Stimulated activated CD4-positive, alpha-beta T cell treated with anti-CD3 and anti-CD28 coated beads, Interleukin-12 subunit alpha, Interleukin-12 subunit beta, amount 100 ng/mL, for 24 hours (primary cell): ENCODE measurements at regions not wholly inside any gene's neighbourhood (a gene's known extent, or its start where the extent isn't known, plus 50 kb on each side); places are given as distances from the start of the nearest gene placed in this dataset.
"Not testable (repeated sequence)": the region's sequence is repeated elsewhere in the genome, so short reads cannot be mapped to it uniquely, and the experiment has no call there.

Source experiments
- DNase-seq, 2 experiments: peaks; one replicate each; pipeline ENCODE4 v3.0.0-alpha.2; 2020; ENCODE audit warnings: low read depth in 2 of 2

DNA sequence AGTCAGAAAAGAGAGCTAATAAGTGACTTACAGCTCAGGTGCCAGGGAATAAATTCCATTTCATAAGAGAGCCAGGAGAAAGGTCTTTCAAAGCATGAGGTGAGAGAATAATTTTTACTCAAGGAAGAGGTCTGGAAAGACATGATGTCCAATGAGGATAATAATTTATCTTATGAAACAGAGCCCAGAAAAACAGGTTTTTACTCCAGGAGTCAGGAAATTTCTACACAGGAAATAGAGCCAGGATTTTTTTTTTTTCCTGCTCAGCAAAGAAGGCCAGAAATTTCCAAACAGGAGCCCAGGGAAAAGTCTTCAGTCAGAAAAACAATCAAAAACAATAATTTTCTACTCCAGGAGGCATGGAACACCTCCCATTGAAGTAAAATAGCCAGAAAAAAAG lies 1185.7 kb upstream of the TSPY4 start:
- no peak for DNase-seq

DNA sequence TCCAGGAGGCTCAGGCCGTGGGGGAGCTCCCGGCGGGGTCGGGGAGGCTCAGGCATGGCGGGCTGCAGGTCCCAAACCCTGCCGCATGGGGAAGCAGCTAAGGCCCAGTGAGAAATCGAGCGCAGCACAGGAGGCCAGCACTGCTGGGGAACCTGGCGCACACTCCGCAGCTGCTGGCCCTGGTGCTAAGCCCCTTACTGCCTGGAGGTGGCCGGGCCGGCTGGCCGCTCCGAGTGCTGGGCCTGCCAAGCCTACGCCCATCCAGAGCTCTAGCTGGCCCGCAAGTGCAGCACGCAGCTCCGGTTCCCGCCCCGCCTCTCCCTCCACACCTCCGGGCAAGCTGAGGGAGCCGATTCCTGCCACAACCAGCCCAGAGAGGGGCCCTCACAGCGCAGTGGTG lies 1208.7 kb upstream of the TSPY4 start:
- DNase-seq: no peak

DNA sequence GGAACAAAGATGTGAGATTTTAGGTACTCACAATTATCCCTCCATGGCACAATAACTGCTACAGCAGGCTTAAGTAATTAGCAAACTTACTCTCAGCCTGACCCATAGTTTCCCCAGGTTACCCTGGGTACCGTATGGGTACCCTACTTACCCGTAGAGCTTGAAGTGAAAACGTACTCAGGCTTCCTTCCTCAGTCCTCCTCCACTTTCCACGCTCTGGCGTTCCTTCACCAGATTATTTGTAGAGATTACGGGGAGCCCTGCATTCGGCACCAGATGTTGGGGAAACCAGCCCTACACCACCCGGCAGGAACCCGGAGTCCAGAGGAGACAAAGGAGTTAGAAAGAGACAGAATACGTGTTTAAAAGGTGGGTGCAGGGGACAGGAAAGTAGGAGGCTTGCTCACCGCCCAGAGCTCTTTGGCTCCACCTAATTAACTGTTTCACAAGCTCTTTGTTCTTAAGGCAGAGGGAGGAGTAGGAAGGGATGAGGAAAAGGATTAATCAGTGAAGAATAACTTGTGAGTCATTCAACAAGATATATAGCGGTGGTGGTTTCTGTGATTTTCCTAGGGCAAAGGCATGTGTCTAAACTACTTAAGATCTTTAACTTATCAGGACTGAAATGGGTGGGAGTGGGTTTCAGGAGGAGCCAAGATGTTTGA lies 1211.2 kb upstream of the TSPY4 start:
- no peak for DNase-seq

DNA sequence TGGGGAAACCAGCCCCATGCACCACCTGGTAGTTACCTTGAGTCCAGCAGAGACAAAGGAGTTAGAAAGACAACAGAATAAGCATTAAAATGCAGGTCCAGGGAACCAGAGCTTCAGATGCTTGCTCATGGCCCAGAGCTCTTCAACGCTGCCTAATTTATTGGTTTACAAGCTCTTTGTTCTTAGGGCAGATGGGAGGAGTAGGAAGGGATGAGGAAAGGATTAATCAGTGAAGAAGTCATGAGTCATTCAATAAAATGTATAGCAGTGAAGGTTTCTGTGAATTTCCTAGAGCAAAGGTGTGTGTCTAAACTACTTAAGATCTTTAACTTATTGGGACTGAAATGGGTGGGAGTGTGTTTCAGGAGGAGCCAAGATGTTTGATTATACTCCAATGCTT lies 1210.3 kb upstream of the AMELY start:
- no peak for DNase-seq

DNA sequence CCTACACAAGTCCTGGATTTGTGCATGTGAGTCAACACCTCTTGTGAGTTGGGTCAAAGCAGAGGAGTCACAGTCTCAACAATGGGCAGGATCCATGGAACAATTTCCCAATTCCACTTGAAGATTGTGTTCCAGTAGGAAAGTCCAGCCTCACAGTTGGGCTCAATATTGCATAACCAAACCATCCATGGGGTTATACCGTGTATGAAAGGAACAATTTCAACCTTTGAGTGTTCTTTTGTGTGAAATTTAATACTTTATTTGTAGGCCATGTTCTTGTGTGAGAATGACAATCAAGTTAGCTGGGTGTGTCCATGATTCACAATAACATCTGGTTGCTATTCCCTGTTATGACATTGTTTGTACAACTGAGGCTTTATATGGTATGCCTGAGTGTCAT lies 1182.9 kb upstream of the AMELY start:
- no peak for DNase-seq

DNA sequence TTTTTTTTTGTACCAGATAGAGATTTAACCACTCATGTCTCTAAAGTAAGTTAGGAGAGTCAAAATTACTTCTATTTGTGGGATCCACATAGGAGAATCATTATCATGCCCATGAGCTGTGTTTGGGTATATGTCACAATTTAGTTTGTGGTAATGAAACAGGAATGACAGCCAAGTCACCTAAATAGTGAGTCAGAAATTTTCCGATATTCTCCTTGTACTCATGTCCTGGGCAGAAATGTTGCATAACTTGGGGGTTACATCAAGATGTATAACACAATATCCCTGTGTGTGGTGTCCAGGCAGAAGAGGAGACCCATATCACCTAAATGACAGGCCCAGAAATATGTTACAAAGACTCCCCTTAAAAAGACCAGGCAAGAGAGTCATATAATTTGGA lies 1181.4 kb upstream of the AMELY start:
- DNase-seq: no peak

DNA sequence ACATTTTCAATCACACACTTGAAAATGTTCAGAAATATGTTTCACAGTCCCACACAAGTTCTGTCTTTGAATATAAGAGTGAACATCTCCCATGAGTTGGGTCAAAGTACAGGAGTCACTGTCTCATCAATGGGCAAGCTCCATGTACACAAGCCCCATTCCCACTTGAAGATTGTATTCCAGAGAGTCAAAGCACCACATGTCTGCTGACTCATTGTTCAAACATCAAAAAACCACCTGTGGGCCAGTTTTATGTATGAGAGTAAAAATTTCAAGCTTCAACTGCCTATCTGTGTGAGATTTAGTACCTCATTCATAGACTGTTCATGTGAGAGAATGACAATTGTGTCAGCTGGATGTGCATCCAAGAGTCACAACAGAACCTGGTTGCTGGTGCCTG lies 1174.4 kb upstream of the AMELY start:
- no peak for DNase-seq

DNA sequence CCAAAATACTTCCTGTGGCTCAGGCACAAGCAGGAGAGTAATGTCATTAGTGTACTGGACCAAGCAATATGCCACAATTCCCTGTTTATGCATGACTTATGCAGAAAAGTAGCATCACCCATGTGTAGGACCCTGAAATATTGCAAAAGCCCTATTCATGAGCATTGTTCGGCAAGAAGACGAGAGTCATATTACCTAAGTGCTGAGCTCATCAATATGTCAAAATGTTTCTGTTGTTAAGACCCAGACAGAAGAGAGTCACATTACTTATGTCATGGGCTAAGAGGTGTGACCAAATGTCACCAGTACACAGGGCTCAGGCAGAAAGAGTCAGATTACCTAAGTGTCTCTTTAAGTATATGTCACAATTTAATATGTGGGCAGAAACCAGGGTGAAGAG lies 1172.6 kb upstream of the AMELY start:
- DNase-seq: no peak

DNA sequence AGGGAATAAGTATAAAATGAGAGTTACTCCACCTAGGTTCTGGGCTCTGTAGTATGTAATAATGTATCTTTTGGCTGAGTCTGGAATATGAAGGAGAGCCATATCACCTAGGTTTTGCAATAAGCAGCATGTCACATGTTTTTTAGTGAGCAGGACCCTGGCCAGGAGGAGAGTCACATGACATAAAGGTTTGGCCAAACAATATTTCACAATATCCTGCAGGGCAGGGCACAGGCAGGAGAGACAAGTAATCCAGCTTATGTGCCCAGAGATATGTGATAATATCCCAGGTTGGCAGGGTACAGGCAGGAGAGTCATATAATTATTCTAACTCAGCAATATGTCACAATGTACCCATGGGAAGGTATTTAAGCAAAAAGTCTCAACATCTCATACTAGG lies 1169.6 kb upstream of the AMELY start:
- no peak for DNase-seq

DNA sequence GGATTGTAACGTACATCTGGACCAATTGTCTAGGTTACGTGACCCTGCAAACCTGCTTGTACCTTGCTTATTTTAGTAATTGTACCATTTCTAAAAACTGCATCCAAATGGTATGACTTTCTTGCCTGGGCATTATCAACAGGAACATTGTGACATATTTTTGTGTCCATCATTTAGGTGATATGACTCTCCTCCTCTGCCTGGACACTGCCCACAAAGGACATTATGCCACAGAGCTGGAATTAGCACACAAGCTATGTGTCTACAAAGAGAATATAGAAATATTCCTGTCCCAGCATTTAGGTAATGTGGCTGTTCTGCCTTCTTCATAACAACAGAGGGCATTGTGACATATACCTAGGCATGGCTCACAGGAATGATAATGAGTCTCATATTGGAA lies 1153.7 kb upstream of the AMELY start:
- no peak for DNase-seq

DNA sequence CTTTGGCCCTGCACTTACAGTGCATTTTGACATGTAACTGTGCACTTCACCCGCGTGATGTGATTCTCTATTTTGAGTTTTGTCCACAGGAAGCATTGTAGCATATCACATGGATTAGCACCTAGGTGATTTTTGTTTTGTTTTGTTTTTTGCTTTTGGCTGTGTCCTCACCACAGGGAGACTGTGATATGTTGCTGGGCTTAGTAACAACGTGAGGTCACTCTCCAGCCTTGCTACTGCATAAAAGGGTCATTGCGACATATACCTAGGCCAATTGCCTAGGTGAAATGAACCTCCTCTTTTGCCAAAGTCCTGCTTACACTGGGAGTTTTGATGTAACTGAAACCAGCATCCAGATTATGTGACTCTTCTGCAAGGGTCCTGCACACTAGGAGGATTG lies 1152.9 kb upstream of the AMELY start:
- DNase-seq: no peak

DNA sequence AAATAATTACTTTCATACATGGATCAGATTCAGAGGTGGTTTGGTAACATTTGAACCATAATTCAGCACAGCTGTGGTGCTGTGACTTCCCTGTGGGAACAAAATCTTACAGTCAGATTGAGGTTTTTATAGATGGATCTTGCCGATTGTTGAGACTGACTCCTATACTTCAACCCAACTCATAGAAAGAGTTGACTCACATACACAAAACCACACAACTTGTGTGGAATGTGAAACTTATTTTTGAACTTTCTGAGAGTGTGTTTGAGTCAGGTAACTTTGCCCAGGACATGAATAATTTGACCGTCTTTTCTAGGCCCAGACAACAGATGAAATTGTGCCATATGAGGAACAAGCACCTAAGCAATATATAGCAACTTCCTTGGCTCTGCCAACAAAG lies 1152.4 kb upstream of the AMELY start:
- DNase-seq: no peak

DNA sequence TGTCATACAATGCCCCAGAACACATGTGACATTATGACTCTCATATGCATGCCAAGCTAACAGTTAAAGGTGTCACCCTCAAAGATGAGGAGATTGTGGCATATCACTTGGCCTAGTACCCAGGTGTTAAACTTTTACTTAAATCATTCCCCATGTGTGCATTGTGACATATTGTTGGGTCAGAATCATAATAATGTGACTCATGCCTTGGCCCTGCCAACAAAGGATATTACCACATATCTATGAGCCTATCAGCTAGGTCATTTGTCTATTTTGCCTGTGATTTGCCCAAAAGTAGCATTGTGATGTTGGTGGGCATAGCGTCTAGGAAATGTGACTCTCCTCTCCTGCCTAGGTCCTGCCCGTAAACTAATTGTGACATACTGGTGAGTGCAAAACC lies 1147.1 kb upstream of the AMELY start:
- no peak for DNase-seq

DNA sequence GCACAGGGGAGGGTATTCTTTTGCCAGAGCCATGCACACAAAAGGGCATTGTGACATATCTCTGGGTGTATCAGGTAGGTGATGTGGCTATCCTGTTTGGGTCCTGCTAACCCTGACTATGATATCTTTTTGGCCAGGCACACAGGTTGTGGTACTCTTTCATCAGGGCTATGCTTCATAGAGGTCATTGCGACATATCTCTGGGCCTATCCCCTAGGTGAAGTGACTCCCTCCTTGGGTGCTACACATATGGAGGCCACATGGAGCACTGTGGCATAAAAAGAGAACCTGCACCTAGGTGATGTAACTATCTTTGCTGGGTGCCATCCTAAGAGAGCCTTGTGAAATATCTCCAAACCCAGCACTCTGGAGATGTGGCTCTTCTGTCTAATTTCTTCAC lies 1139.8 kb upstream of the AMELY start:
- no peak for DNase-seq

DNA sequence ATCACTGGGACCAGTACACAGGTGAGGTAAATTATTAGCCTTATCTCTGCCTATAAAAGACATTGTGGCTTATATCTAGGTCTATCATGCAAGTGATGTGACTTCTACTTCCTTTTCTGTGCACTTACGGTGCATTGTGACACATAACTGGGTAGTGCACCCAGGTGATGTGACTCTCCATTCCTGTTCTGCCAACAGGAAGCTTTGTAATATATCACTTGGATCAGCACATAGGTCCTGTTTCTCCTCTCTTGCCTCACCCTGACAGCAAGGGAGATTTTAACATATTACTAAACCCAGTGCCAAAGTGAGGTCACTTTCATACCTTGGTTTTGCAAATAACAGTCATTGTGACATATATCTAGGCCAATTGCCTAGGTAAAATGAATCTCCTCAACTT lies 1129.7 kb upstream of the AMELY start:
- DNase-seq: no peak

DNA sequence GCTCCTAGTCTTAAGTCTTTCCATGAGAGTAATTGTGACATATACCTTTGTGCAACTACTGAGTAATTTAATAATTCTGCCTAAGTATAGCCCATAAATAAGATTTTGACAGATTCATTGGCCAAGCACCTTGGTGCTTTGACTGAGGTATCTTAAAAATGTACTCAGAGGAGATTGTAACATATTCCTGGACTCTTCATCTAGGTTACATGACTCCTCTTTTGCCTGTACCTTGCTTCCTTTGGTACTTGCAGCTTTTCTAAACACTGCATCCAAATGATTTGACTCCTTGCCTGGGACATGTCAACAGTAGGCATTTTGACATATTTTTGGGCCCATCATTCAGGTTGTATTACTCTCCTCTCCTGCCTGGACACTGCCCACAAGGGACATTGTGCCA lies 1125.0 kb upstream of the AMELY start:
- no peak for DNase-seq

DNA sequence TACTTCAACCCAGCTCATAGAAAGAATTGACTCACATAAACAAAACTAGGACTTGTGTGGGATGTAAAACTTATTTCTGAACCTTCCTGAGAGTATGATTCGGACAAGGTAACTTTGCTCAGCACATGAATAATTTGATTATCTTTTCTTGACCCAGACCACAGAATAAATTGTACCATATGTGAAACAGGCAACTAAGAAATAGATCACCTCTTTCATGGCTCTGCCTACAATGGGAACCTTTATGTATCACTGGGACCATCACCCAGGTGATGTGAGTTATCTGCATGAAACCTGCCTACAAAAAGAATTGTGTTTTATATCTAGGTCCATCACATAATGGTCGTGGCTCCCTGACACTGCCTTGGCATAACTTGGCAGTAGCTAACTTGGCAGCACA lies 1124.1 kb upstream of the AMELY start:
- DNase-seq: no peak

DNA sequence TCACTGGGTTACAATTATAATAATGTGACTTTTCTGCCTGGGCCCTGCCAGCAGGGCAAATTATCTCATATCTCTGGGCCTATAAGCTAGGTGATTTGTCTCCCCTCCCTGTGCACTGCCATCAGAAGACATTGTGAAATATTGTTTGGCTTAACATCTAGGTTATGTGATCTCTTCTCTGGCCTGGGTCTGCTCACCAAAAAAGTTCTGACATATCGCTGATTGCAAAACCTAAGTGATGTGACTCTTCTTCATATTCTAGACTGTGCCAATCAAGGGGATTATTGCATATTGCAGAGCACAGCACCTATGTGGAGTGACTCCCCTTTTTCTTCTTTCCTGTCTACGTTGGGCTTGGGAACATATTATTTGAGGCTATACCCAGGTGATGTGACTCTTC lies 1123.1 kb upstream of the AMELY start:
- DNase-seq: no peak

DNA sequence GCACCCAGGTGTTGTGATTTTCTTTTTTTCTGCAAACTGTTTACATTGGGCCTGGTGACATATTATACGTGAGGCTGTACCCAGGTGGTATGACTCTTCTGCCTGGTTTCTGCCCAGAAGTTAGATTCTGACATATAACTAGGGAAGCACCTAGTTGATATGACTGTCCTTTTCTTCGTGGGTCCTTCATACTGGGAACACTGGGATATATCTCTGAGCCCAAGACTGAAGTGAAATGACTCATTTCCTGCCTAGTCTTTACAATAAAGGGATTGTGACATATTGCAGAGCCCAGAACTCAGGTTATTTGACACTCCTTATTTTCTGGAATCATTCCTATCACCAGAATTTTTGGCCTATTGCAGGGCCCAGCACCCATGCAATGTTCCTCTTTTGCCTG lies 1121.6 kb upstream of the AMELY start:
- DNase-seq: no peak

DNA sequence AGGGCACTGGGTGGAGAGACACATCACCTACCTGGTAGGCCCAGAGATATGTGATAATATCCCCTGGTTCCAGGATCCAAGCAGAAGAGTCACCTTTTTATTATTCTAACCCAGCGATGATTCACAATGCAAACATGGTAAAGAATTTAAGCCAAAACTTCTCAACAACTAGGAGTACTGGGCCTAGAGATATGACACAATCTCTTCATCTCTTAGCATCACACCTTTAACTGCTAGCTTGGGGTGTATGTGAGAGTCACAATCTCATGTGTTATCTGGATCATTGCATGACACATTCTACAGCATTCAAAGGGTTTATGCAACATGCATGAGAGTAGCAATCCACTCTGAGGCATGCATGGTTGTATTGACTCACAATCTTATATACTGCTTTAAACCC lies 1109.0 kb upstream of the AMELY start:
- no peak for DNase-seq

DNA sequence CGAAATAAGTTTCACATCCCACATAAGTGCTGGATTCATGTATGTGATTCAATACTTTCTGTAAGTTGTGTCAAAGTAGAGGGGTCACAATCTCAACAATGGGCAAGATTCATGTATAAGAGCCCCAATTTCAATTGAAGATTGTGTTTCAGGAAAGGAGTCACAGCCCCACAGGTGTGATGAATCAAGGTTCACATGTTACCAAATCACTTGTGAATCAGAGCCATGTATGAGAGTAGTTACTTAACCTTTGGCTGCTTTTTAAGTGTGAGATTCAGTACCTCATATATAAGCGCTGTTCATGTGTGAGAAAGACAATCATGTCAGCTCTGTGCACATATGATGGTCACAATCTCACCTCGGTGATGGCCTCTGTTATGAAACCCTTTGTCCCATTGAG lies 1100.0 kb upstream of the AMELY start:
- no peak for DNase-seq

DNA sequence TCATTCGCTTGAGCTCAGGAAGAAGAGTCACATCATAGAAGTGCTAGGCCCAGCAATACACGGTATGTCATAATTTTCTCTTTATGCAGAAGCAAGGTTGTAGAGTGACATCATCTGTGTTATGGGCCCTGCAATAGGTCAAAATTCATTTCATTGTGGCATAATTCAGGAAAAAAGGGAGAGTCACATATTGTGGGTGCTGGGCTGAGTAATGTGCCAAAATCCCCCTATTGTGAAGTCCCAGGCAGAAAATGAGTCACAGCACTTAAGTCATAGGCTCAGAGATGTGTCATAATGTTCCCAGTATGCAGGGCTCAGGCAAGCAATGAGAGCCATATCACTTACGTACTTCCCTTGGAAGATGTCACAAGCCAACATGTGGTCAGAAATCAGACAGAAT lies 1092.6 kb upstream of the AMELY start:
- no peak for DNase-seq

DNA sequence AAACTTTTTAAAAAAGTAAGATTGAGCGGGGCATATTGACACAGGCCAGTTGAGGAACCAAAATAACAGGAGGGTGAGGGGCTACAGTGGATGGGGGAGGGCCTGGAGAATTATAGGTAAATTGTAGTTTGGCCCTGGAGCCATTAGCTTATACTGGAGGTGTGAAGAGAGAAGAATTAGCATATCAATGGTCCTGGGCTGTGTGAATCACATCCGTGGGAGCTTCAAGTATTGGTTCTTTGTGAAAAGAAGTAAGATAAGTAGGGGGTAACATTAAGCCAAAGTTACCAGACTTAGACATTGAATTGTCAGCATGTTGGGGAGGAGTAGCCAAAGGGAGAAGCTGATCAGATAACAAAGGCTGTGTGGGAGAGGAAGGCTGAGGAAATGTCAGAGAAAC lies 1085.2 kb upstream of the AMELY start:
- DNase-seq: no peak

DNA sequence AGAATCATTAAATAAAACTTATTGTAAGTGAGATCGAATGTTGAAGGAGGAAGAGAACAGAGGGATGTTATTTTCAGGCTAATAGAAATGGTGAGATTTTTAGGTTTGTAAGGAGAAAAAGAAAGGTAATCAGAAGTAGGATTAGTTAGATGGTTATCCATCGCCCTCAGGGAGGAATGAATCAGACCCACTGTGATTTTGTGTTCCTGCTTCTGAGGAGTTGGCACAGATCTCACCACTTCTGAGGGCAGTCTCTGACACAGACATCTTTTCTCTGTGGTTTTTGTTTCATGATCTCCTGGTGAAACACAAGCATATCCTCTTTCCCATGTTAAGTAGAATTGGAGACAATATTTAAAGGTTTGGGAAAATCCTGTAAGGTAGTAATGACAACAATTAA lies 1083.2 kb upstream of the AMELY start:
- DNase-seq: not testable (repeated sequence)

DNA sequence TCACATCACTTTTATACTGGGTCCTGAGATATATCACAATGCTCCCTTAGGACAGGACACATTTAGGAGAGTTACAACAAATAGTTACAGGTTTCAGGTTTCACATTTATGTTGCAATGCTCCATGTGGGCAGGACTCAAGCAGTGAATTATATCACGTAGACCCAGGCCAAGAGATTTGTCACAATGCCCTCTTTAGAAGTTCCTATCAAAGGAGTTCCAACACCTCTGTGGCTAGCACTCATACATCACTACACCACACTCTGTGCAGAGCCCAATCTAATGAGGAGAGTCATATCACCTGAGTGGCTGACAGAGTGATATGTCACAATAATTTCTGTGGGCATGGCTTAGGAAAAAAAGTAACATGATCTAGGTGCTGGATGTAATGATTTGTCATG lies 1068.2 kb upstream of the AMELY start:
- DNase-seq: no peak
